ENCODE measurements at regions not wholly inside any gene's neighbourhood (a gene's known extent, or its start where the extent isn't known, plus 50 kb on each side); places are given as distances from the start of the nearest gene placed in this dataset.

DNA sequence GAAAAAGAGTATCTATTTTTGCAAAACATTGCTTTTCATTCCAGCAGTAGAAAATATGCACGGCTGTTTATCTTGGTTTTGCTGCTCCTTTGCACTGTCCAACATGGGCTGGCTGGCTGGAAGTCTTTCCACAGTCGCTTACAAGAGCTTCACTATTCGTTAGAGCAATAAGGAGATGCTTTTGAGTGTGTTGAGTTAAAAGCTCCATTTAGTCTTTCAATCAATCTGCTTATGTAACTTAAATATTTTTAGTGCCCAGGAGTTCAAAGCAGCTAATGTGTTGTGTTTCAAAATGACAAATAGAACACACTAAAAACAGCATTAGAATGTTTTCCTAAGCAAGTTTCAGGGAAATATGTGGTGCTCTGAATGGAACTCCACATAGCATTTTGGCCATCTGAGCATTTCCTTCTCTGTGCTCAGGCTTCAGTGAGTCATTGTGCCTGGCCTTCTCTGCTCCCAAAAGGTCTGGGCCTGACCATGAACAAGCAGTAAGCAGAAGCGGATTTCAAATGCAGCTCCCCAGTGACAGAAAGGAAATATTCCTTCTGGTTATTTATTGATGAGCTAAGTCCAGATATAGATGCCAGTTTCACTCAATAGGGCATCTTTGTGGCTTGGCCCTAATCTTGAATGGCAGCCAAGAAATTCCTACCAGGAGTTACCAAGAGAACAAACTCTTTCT lies 580.3 kb downstream of the TENT5A start:
- ChIA-PET POLR2A (no interaction called here), CTCF (no interaction called here)
- Histone ChIP-seq H3K27me3 (ENCODE audit: insufficient read depth, low read length, poor library complexity, severe bottlenecking) (no peaks in the 10 kb centered on the region), H3K36me3 (ENCODE audit: insufficient read depth, low read length) (no peaks in the 10 kb centered on the region), H3K9me3 (ENCODE audit: low read length) (no peaks in the 10 kb centered on the region), H3K4me3 (ENCODE audit: low read length) (no peak overlapping the region), H3K27ac (ENCODE audit: low read depth, low read length) (no peak overlapping the region), H3K4me1 (ENCODE audit: insufficient read depth, low read length) (no peaks in the 10 kb centered on the region)
- no peaks in the 10 kb centered on the region for H3K36me3 Mint-ChIP-seq
- no peaks in the 10 kb centered on the region for H3K27me3 Mint-ChIP-seq
- no peak overlapping the region for H3K27ac Mint-ChIP-seq
- peaks cover 0 to 14% (median 3%) of the 10 kb centered on the region in 5 donors for H3K9me3 Mint-ChIP-seq
- no peaks in the 10 kb centered on the region for H3K4me1 Mint-ChIP-seq
- no peak for DNase-seq
- no peak overlapping the region for H3K4me3 Mint-ChIP-seq

DNA sequence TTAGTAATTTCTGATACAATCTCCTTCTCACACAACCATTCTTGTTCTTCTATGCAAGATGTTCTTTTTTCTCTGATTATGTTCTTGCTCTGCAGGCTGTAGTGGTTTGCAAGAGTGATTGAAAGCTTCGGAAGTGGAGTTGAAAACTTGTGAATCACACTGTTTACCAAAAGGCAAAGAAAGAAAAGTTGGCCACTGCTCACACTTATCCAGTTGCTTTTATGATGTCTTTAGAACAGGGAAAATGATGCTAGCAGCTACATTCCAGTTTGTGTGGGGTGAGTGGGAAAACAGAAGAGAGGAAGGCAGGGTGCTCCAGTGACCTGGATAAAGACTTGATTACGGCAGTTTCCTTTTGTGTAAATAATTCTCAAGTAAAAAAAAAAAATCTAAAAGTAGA lies 583.3 kb downstream of the TENT5A start:
- no peaks in the 10 kb centered on the region for H3K9me3 ChIP-seq (ENCODE audit: low read length)
- H3K4me1 ChIP-seq (ENCODE audit: insufficient read depth, low read length): no peaks in the 10 kb centered on the region
- ChIA-PET CTCF (no interaction called here), POLR2A (no interaction called here)
- H3K4me1 Mint-ChIP-seq: no peaks in the 10 kb centered on the region
- no peak overlapping the region for H3K27ac ChIP-seq (ENCODE audit: low read depth, low read length)
- H3K36me3 ChIP-seq (ENCODE audit: insufficient read depth, low read length): no peaks in the 10 kb centered on the region
- H3K27me3 Mint-ChIP-seq: no peaks in the 10 kb centered on the region
- no peak overlapping the region for H3K27ac Mint-ChIP-seq
- no peak overlapping the region for H3K4me3 Mint-ChIP-seq
- H3K27me3 ChIP-seq (ENCODE audit: insufficient read depth, low read length, poor library complexity, severe bottlenecking): no peaks in the 10 kb centered on the region
- H3K4me3 ChIP-seq (ENCODE audit: low read length): no peak overlapping the region
- H3K36me3 Mint-ChIP-seq: no peaks in the 10 kb centered on the region
- no peak for DNase-seq
- H3K9me3 Mint-ChIP-seq: peaks cover 0 to 21% (median 4%) of the 10 kb centered on the region in 5 donors

DNA sequence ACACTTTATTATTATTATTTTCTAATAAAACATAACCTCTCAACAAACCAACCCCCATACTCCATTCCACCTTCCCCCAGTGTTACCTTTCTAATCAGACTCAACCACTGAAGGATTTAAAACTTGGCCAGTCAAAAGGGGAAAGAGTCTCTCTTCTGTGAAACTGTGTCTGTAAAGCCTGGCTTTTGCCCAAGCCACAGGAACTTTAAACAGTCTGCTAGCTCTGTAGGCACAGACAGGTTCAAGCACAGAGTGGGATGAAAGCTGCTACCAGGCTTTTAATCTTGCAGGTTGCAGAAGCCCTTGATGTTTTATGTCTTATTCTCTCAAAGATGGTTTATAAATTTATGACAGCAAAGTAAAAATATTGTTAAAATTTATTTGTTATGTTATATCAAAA lies 585.7 kb downstream of the TENT5A start:
- no peaks in the 10 kb centered on the region for H3K27me3 ChIP-seq (ENCODE audit: insufficient read depth, low read length, poor library complexity, severe bottlenecking)
- no peak overlapping the region for H3K27ac ChIP-seq (ENCODE audit: low read depth, low read length)
- H3K9me3 ChIP-seq (ENCODE audit: low read length): no peaks in the 10 kb centered on the region
- no peaks in the 10 kb centered on the region for H3K27me3 Mint-ChIP-seq
- no peaks in the 10 kb centered on the region for H3K36me3 ChIP-seq (ENCODE audit: insufficient read depth, low read length)
- no peak for DNase-seq
- H3K4me3 Mint-ChIP-seq: no peak overlapping the region
- H3K4me3 ChIP-seq (ENCODE audit: low read length): no peak overlapping the region
- H3K27ac Mint-ChIP-seq: no peak overlapping the region
- H3K4me1 Mint-ChIP-seq: no peaks in the 10 kb centered on the region
- ChIA-PET POLR2A (no interaction called here), CTCF (no interaction called here)
- no peaks in the 10 kb centered on the region for H3K4me1 ChIP-seq (ENCODE audit: insufficient read depth, low read length)
- no peaks in the 10 kb centered on the region for H3K36me3 Mint-ChIP-seq
- peaks cover 0 to 26% (median 0%) of the 10 kb centered on the region in 5 donors for H3K9me3 Mint-ChIP-seq

DNA sequence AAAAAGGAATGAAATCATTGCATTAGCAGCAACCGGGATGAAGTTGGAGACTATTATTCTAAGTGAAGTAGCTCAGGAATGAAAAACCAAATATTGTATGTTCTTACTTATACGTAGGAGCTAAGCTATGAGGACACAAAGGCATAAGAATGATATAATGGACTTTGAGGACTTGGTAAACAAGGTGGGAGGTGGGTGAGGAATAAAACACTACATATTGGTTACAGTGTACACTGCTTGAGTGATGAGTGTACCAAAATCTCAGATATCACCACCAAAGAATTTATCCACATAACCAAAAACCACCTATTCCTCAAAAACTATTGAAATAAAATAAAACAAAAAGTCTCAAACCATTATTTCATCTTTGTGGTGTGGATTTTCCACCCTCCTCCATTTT lies 593.5 kb downstream of the TENT5A start:
- H3K4me1 ChIP-seq (ENCODE audit: insufficient read depth, low read length): no peaks in the 10 kb centered on the region

DNA sequence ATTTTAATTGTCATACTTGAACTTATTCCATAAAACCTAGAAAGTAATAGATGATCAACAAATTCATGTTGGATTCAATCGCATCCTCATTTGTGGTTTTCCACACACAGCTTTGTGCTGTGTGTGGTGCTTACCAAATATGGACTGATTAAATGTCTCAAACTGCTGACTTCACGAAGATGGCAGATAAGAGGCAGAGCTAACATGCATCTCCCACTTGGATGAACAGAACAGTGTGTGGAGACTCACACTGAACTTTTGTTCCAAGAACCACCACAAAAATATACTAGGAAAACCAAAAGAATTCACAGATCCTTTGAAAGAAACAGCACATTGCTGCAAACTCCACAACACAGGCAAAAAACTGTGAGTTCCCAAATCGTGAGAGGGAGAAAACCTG lies 603.7 kb downstream of the TENT5A start:
- H3K4me3 Mint-ChIP-seq: no peak overlapping the region
- no peak overlapping the region for H3K4me3 ChIP-seq (ENCODE audit: low read length)
- H3K27me3 ChIP-seq (ENCODE audit: insufficient read depth, low read length, poor library complexity, severe bottlenecking): no peaks in the 10 kb centered on the region
- no peaks in the 10 kb centered on the region for H3K4me1 ChIP-seq (ENCODE audit: insufficient read depth, low read length)
- no peak overlapping the region for H3K27ac ChIP-seq (ENCODE audit: low read depth, low read length)
- no peaks in the 10 kb centered on the region for H3K36me3 Mint-ChIP-seq
- DNase-seq: no peak
- H3K36me3 ChIP-seq (ENCODE audit: insufficient read depth, low read length): no peaks in the 10 kb centered on the region
- ChIA-PET POLR2A (no interaction called here), CTCF (no interaction called here)
- no peaks in the 10 kb centered on the region for H3K9me3 ChIP-seq (ENCODE audit: low read length)
- H3K27ac Mint-ChIP-seq: no peak overlapping the region
- H3K9me3 Mint-ChIP-seq: peaks cover 7 to 22% (median 16%) of the 10 kb centered on the region in 5 donors
- H3K4me1 Mint-ChIP-seq: no peaks in the 10 kb centered on the region
- no peaks in the 10 kb centered on the region for H3K27me3 Mint-ChIP-seq

More for the DNA sequence above, 593.5 kb downstream of the TENT5A start:
- DNase-seq: no peak
- Histone ChIP-seq H3K27ac (ENCODE audit: low read depth, low read length) (no peak overlapping the region), H3K36me3 (ENCODE audit: insufficient read depth, low read length) (no peaks in the 10 kb centered on the region), H3K4me3 (ENCODE audit: low read length) (no peak overlapping the region), H3K27me3 (ENCODE audit: insufficient read depth, low read length, poor library complexity, severe bottlenecking) (no peaks in the 10 kb centered on the region), H3K9me3 (ENCODE audit: low read length) (no peaks in the 10 kb centered on the region)
- Mint-ChIP-seq H3K4me1 (no peaks in the 10 kb centered on the region), H3K9me3 (peaks cover 0 to 29% (median 5%) of the 10 kb centered on the region in 5 donors), H3K36me3 (no peaks in the 10 kb centered on the region), H3K27me3 (no peaks in the 10 kb centered on the region), H3K4me3 (no peak overlapping the region), H3K27ac (no peak overlapping the region)
- CTCF ChIA-PET: no interaction called here
- POLR2A ChIA-PET: no interaction called here

DNA sequence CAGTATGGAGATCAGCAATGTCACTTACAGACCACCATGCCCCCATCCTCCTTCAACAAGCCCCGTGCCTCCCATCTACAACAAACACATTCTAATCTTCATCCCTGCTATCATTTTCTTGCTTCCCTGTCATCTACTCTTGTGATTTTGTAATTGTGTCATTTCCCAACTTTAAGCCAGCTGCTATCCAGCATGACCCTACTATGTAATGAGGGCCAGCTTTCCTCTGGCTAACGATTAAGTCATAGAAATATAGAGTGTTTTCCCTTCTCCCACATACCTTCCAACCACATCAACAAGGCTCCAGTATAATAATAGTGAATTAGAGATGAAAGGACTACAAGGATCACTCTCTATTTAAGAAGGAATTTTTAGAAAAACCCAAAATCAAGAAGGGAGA lies 607.0 kb downstream of the TENT5A start:
- DNase-seq: no peak
- Mint-ChIP-seq H3K36me3 (no peaks in the 10 kb centered on the region), H3K27ac (no peak overlapping the region), H3K27me3 (no peaks in the 10 kb centered on the region), H3K4me1 (no peaks in the 10 kb centered on the region), H3K9me3 (peaks cover 0 to 14% (median 3%) of the 10 kb centered on the region in 5 donors), H3K4me3 (no peak overlapping the region)
- Histone ChIP-seq H3K27ac (ENCODE audit: low read depth, low read length) (no peak overlapping the region), H3K4me1 (ENCODE audit: insufficient read depth, low read length) (no peaks in the 10 kb centered on the region), H3K36me3 (ENCODE audit: insufficient read depth, low read length) (no peaks in the 10 kb centered on the region), H3K4me3 (ENCODE audit: low read length) (no peak overlapping the region), H3K9me3 (ENCODE audit: low read length) (no peaks in the 10 kb centered on the region), H3K27me3 (ENCODE audit: insufficient read depth, low read length, poor library complexity, severe bottlenecking) (no peaks in the 10 kb centered on the region)
- POLR2A ChIA-PET: no interaction called here
- CTCF ChIA-PET: no interaction called here

DNA sequence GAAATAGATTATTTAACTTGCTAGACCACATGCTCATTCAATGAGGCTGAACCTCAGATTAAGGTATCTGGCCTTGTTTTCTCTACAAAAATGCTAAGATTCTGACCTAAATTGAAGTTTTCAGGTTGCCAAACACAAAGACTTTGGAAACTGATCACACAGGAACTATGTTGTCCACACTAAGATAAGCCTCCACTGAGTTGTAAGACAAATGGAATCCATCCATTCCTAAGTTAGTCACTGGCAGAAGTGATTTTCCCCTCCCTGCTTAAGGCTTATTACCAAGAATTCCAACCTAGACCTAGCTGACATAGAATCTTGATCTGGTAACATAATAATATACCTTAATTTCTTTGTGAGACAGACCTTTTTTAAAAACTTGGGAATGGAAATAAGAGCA lies 608.1 kb downstream of the TENT5A start:
- Mint-ChIP-seq H3K27me3 (no peaks in the 10 kb centered on the region), H3K36me3 (no peaks in the 10 kb centered on the region), H3K4me1 (no peaks in the 10 kb centered on the region), H3K4me3 (no peak overlapping the region), H3K9me3 (peaks cover 0 to 9% (median 5%) of the 10 kb centered on the region in 5 donors), H3K27ac (no peak overlapping the region)
- no peak for DNase-seq
- ChIA-PET POLR2A (no interaction called here), CTCF (no interaction called here)
- Histone ChIP-seq H3K27me3 (ENCODE audit: insufficient read depth, low read length, poor library complexity, severe bottlenecking) (no peaks in the 10 kb centered on the region), H3K4me1 (ENCODE audit: insufficient read depth, low read length) (no peaks in the 10 kb centered on the region), H3K27ac (ENCODE audit: low read depth, low read length) (no peak overlapping the region), H3K4me3 (ENCODE audit: low read length) (no peak overlapping the region), H3K9me3 (ENCODE audit: low read length) (no peaks in the 10 kb centered on the region), H3K36me3 (ENCODE audit: insufficient read depth, low read length) (no peaks in the 10 kb centered on the region)

DNA sequence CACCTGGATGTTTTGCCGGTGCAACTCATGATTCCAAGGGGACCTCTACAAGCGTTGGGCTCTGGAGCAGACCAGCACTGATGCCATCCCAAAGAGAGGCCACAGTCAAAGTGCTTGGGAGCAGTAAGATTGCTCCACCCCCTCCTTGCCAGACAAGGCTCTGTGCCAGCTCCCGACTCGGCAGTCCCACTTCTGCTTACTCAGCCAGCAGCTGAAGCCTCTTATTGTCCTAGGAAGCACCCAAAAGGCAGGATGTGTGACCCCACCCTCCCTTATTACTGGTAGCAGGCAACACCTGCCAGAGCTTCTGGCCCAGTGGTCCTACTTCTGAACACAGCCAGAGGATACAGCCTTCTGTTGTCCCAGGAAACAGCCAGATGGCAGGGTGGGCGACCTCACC lies 614.2 kb downstream of the TENT5A start:
- no peaks in the 10 kb centered on the region for H3K27me3 ChIP-seq (ENCODE audit: insufficient read depth, low read length, poor library complexity, severe bottlenecking)
- ChIA-PET CTCF (no interaction called here), POLR2A (no interaction called here)
- H3K4me1 ChIP-seq (ENCODE audit: insufficient read depth, low read length): no peaks in the 10 kb centered on the region
- Mint-ChIP-seq H3K9me3 (peaks cover 0 to 14% (median 3%) of the 10 kb centered on the region in 5 donors), H3K4me1 (no peaks in the 10 kb centered on the region), H3K27ac (no peak overlapping the region), H3K36me3 (no peaks in the 10 kb centered on the region), H3K4me3 (no peak overlapping the region), H3K27me3 (no peaks in the 10 kb centered on the region)
- no peak overlapping the region for H3K27ac ChIP-seq (ENCODE audit: low read depth, low read length)
- no peaks in the 10 kb centered on the region for H3K9me3 ChIP-seq (ENCODE audit: low read length)
- no peak for DNase-seq
- H3K36me3 ChIP-seq (ENCODE audit: insufficient read depth, low read length): no peaks in the 10 kb centered on the region
- no peak overlapping the region for H3K4me3 ChIP-seq (ENCODE audit: low read length)

DNA sequence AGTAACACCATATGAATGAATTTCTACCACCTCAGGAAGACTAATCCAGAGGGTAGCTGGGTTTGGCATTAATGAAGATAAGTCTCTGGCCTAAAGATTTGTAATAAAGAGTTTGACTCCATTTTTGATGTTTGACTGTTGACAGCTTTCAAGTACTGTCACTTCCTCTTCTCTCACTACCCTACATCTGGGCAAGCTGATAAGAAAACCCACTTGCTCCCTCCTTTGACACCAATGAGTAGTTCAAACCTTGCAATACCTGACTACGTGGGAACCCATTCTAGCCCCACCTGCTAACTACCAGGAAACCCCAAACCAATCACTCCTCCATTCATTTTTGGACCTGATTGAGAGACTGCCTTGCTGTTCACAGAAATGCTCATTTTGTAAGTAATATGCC lies 621.5 kb downstream of the TENT5A start:
- H3K4me1 Mint-ChIP-seq: no peaks in the 10 kb centered on the region
- H3K9me3 Mint-ChIP-seq: peaks cover 0 to 13% (median 2%) of the 10 kb centered on the region in 5 donors
- H3K27me3 Mint-ChIP-seq: no peaks in the 10 kb centered on the region
- CTCF ChIA-PET: no interaction called here
- no peaks in the 10 kb centered on the region for H3K36me3 Mint-ChIP-seq
- H3K27ac Mint-ChIP-seq: no peak overlapping the region
- POLR2A ChIA-PET: no interaction called here
- Histone ChIP-seq H3K36me3 (ENCODE audit: insufficient read depth, low read length) (no peaks in the 10 kb centered on the region), H3K4me3 (ENCODE audit: low read length) (no peak overlapping the region), H3K4me1 (ENCODE audit: insufficient read depth, low read length) (no peaks in the 10 kb centered on the region), H3K9me3 (ENCODE audit: low read length) (no peaks in the 10 kb centered on the region), H3K27me3 (ENCODE audit: insufficient read depth, low read length, poor library complexity, severe bottlenecking) (no peaks in the 10 kb centered on the region), H3K27ac (ENCODE audit: low read depth, low read length) (no peak overlapping the region)
- no peak overlapping the region for H3K4me3 Mint-ChIP-seq
- DNase-seq: no peak

All from CD8-positive, alpha-beta memory T cell (primary cell).